HG02623 (cell line): ENCODE measurements at regions not wholly inside any gene's neighbourhood (a gene's known extent, or its start where the extent isn't known, plus 50 kb on each side); places are given as distances from the start of the nearest gene placed in this dataset.
A peak's percentile ranks its signal among the peaks of the same experiment; 100 is the strongest.

Experiments used
- ATAC-seq: cut with Tn5 transposase; IDR thresholded peaks from one replicate; pipeline ENCODE4 v1.9.1; 2021; ENCODE audit warnings: moderate library complexity; ENCODE audit not compliant: unreplicated experiment

DNA sequence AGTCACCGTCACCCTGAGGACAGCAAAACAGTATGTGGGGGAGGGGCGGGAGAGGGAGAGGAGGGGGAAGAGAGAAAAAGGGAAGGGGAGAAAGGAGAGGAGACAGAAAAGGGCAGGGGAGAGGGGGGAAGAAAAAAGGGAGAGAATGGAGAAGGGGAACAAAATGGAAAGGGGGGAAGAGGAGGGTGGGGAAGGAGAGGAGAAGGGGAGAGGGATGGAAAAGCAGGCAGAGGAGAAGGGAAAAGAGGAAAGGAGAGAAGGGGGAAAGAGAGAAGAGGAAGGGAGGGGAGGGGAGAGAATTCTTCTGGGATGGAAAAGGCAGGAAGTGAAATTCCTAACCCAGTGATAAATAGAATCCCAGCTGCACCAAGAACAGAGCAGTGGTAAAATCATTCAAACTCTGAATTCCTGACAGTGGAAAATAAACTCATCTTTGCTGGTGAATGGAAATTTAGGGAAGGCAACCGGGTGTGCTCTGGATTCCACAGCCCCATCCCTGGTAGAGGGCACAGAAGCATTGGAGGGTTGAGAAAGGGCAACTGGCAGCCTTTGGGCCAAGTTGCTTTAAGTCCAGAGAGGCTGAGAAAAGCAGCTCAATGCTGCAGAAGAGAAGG is 244.2 kb downstream of the BCOR start:
- ATAC-seq: no peak

DNA sequence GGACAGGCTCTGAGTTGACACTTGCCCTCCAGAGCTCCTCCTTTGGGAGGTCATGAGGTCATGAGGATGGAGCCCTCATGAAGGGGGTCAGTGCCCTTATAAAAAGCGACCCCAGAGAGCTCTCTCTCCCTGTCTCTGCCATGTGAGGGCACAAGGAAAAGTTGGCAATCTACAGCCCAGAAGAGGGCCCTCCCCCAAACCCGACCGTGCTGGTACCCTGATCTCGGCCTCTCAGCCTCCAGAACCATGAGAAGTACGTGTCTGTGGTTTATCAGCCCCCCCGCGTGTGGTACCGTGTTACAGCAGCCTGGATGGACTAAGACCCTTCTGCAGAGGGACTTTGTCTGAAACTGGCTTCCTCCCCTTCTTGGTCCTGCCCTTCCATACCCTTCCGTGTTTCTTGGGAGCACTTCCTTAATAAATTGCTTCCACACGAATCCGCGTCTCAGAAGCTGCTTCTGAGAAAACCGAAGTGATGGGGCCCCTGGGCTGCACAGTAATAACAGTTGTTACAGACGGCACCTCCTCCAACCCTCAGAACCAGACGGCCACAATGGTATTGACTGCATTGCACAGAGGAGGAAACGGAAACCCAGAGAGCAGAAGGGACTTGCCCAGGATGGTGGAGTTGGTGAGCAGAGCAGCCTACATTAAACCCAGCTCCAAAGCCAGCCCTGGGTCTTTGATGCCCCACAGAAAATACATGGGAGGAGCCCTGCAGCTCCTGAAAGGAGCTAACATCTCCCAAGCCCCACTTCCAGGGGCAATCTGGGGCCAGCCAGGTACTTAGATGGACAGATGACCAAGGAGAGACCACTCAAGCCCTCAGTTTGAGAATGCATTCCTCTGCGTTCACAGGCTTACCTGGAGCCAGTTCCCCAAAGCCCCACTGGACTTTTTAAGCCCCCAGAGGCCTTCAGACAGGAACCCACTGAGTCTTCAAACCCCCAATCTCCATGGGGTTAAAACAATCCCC is 242.7 kb downstream of the BCOR start:
- ATAC-seq: peak; percentile 69

DNA sequence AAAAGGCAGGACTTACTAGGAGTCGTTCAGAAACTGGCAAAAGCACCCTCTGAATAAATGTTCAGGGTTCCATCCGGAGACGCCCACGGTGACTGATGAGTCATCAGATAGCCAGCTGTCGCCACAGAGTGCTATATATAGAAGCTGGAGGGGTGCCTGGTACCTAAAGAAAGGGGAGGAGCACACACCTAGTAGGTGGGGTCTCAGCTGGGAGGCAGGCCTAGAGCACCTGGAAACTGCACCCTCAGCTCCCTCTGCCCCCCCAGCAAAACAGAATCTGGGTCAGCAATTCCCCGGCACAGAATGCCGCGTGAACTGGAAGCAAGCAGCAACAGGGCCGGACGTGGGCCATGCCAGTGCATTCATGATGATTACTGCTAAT is 242.0 kb downstream of the BCOR start:
- no peak for ATAC-seq

DNA sequence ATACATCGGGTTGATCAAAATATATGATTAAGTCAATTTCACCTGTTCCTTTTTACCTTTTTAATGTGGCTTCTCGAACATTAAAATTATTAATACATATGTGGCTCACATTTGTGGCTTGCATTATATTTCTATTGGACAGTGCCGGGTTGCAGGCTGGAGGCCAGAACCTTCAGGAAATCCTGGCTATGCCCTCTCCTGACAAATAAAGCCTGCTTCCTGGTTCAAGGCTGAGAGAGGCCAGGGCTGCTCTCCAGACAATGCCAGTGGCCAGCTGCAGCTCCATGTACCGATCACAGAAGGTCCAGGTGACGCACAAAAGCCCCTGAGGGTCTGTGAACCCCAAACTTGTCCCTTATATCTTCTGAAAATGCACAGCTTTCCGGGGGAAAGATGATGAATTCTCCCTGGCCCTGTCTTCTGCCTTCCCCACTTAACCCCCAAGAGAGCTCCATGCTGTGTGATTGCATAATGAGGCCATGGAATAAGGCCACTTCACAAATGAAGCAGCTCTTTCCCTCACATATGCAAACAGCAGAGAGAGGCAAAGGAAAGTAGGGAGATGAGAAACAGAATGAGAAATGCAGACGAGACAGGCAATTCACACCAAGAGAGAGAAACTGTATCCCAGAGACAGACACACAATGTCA is 241.2 kb downstream of the BCOR start:
- ATAC-seq: no peak

DNA sequence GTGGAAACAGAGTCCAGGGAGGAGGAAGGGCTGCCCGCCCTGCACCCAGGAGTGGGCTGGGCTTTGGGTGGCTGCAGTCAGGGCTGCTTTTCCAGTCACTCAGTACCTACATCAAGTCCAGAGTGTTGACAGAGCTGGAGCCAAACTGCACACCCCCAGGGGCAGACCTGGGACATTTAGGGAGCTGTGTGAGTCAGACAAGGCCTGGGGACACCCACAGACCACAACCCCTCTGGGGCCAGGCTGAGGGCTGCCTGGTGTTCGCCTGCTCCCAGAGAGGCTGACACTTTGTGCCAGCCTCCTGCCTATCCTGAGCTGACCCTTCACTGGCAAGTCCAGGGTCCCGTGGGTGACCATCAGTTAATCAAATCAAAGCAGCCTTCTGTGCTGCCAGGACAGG is 240.0 kb downstream of the BCOR start:
- ATAC-seq: no peak

DNA sequence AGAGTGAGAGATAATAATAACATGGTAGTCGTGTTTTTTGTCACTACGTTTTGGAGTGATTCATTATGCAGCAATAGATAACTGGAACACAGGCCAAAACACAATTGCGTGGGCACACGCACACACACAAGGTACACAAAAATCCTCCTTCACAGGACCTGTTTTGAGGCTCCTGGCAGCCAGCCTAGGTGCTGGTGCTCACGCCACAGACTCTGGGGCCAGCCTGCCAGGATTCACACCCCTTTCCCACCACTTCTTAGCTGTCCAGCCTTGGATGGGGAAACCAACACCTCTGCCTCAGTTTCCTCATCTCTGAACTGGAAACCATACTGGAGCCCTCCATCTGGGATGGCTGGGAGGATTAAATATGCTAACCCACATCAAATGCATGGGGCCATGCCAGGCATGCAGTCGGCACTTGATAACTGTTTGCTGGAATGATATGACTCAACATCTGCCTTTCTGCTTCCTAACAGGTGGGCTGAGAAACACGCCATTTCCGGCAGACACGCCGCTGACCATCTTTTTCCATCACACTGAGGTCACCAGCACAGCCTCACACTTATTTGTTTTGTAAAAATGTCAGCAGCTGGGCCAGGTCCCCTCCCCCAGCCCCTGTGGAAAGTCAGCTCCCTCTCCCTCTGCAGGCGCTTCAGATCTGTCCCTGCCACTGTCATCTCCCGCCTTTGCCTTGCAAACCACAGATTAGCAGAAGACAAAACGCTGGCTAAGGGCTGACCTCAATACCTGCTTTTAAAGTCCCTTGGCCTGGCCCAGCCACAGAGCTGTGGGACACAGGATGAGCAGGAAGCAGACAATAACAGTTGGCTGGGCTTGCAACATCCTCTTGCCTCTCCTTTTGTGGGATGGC is 237.5 kb downstream of the BCOR start:
- ATAC-seq: peak; percentile 56

DNA sequence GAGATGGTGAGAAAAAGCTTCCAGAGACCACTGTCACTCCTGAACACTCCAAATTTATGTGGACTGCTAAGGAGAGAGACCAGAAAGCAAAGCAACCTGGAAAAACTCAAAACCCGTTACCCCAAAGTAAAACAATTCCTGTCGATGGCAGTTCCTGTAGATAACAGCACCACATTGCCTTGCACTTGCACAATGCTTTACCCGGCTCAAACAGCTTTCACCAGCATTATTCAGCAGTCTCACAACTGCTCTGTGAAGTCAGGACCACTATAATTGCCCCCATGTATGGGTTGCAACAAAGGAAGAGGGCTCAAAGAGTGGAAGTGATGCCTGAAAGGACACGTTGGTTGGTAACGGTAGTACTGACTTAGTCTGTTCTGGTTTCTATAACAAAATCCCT is 234.8 kb downstream of the BCOR start:
- ATAC-seq: no peak

DNA sequence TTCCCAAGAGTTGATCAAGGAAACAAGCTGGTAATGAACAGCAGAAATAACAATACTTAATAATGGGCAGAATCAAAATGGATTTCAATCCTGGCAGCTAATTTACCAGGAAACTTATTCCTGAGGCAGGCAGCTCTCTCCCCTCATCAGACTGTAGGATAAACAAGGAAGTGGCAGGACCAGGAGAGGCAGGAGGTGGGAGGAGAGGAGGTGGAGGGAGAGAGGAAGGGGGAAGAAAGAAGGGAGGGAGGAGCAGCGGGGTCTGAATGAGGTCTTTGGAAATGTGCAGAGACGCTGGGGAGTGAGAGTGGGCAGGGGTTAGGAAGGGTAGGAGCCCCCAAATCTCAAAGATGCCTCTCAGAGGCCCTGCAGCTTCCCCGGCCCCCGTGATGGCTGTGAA is 231.5 kb downstream of the BCOR start:
- no peak for ATAC-seq

DNA sequence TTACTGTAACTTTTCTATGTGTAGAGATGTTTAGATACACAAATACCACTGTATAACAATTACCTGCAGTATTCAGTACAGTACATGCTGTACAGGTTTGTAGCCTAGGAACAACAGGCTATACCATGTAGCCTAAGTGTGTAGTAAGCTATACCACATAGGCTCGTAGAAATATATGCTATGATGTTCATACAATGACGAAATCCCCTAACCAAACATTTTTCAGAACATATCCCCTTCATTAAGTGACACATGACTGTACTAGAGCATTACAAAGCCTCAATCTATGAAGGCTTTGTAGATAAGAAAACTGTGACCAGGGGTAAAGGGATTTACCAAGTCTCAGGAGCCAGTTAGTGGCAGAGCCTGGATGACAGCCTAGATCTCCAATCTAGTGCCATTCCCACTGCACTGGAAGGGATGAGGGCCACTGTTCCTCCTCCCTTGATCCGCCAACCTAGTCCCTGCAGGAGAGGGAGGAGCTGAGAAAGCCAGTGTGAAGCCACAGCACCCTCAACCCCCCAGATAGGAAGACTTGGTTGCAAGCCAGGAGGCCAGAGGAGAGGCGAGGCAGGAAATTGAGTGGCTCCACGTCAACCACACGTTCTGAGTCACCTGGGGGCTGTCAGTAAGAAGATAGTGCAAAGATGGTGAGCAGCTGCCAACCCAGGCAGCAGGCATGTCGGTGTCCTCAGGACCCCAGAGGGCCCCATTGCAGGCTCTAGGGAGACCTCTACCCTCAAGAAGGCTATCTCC is 227.7 kb downstream of the BCOR start:
- no peak for ATAC-seq

DNA sequence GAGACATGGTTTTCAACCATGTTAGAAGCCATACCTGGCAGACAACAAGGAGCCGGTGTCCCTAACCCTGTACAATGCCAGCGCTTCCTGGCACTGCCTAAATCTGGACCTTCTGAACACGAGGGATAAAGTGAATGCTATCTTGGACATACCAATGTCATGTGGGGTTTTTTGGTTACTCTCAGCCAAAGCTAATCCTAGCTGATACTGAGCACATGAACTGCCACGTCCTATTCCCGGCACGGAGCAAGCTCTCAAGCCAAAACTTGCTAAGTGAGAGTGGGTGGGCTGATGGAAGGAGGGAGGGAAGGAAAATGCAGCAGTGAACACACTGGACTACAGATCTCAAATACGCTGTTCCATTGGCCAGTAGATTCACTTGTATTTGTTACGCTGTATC is 226.1 kb downstream of the BCOR start:
- no peak for ATAC-seq

DNA sequence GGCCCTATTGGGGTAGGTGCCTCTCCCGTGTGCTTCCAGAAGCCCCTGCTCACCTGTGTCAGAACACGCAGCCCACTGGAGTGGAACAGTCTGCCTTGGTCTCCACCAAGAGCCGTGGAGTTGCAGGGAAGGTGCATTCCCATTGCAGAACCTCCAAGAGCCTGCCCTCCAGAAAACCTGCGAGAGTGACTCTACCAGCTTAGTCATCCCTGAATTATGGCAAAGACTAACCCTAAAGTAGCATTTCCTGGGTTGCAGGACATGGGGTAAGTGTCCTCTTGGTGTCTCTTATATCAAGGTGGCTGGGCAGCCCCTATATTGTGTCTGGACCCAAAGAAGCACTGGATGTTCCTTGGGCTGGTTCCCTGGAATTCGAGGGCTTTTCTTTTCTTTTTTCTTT is 224.6 kb downstream of the BCOR start:
- ATAC-seq: no peak

DNA sequence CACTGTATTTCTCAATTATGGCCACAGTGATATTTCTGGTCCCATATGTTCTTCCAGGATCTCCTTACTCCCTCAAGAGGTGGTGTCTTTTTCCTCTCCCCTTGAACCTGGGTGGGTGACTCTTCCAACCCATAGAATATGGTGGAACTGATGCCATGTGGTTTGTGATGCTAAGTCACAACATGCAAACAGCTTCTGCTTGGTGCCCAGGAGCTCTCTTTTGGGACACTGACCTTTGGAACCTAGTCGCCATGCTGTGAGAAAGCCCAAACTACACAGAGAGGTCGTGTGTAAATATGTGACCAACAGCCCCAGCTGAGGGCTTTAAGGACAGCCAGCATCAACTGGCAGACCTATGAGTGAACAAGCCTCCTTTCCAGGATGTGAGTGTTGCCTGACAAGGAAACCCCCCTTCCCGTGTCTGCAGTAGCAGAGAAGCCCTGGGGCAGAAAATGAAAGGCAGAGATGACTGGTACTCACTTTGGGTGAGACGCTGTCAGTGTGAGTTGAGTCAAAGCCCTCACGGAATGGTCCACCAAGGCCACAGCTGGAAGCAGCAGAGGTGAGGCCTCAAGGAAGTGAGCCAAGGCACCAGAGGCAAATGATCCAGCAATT is 223.4 kb downstream of the BCOR start:
- ATAC-seq: peak; percentile 93

DNA sequence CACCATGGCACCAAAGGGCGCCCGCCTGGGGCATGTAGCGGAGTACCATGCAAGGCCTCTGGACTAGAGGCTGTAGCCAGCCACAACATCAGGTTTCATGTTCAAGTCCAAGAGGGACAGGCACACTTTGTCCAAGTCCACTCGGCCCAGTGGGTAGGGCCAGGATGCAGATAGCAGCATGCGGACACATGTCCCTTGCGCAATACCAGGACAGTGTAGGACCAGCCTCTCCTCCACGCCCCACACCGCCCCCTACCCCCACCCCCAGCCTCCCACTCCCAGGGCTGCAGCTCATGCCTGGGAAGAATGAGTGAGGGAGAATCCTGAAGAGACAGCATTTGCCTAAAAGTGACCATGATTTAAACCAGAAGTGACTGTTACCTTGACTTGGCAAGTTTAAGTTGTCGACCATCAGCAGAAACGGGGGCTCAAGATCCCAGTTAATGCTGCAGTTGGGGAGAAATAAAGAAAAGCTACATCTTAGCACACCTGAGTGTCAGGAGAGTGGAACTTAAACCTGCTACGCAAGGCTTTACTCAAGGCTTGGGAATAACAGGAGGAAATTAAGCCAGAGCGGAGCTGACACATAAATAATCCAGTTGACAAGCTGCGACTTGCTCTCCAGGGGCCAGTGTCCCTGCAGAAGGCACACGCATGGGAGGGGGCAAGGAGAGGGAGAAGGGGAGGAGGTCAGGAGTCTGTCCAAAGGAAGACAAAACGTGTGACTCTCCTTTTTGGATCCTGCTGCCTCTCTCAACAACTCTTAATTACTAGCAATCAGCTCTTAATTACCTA is 221.7 kb downstream of the BCOR start:
- no peak for ATAC-seq

DNA sequence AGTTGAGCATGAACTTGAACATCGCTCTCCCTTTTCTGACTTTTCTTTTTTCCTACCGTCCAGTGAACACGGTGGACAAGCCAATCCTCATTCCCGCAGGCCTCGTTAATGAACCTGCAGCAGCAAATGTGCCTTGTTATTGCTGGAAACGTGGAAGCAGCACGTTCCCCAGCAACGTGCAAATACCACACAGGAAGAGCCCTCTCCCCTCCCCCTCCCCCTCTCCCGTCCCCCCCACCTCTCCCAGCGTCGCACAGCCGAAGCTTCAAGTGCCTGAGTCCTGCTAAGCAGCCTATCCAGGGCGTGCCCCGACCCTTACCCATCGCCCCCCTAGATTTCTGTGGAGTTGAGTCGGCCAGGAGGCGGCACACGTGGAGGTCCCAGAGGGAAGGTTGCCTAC is 219.9 kb downstream of the BCOR start:
- no peak for ATAC-seq

DNA sequence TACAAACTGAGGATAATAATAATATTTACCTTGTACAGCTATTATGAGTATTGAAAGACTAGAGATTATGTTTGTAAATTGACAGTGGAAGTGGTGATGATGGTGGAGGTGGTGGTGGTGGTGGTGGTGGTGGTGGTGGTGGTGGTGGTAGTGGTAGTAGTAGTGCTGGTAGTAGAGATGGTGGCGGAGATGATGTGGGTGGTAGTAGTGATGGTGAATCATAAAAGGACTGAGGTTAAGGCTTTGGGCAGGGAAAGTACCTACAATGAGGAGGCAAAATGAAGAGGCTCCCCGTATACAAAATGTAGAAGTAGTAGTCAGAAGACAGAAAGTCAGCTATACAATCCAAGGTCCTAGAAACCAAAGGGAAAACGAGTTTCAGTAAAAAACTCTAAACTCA is 214.1 kb downstream of the BCOR start:
- ATAC-seq: no peak

DNA sequence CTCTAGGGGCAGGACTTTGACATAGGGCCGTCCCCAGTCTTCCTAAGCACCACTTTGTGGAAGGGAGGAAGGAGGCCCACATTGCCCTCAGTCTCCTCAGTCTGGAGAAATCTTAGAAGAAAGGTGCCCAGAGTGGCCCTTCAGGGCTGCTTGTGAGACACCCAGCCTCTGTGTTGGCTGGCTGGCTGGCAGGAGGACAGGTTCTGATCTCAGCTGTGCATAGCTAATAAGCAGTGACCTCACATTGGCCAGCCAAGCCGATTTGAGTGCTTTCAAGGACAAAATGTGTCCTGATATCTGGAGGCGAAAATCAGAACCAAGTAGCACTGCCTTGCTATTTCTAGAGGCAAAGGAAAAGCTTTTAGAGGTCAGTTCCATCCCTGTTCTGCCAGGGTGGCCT is 211.5 kb downstream of the BCOR start:
- no peak for ATAC-seq

DNA sequence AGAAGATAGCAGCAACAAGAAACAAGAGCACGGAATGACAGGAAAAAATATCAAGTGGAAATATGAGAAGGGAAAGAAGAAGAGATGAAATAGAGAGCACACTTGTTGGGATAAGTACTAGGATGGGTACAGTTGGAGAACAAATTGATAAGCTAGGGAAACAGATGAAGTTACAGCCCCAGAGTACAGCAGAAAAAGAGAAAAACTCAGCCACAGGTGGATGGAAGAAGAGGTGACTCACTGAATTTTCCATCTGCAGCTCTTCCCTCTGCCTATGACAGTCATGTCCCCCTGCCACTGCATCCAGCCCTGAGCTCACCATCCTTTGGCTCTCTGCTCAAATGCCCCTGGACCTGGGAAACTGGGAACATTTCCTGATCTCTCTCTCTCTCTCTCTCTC is 209.0 kb downstream of the BCOR start:
- no peak for ATAC-seq

DNA sequence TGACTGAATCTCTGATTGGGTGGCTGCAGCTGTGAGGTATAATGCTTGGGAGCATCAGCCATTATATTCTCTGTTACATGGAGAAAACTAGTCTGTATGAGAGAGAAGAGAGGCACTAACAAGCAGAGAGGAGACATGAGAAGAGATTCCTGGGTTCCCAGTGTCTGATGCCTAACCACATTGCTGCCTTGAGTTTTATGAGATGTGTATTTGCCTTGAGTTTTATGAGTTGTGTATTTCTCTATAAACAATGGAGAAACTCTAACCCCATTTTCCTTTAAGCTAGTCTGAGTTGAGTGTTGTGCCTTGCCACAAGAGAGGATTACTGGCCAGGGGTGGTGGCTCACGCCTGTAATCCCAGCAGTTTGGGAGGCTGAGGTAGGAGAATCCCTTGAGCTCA is 208.1 kb downstream of the BCOR start:
- ATAC-seq: no peak

DNA sequence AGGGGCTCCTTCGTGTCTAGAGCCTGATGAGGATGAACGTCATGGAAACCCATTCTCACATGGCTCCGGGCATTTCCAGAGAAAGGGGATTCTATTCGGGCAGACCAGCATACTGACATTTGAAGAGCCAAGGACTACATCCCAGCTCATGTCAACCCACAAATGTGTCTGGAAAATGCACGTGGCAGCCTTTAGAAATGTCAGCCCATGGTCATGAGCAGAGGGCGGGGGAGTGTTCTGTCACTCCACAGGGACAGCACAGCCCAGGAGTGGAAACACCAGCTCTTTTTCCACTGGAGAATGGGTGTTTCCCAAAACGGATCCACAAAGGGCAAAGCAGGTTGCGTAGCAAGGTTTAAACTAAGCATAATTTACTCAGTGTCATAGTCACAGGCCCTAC is 207.0 kb downstream of the BCOR start:
- ATAC-seq: no peak
